Glomerular visceral epithelial cell (primary cell): ENCODE measurements at regions not wholly inside any gene's neighbourhood (a gene's known extent, or its start where the extent isn't known, plus 50 kb on each side); places are given as distances from the start of the nearest gene placed in this dataset.

Experiments used
- DNase-seq: peaks from one replicate; pipeline ENCODE4 v3.0.0-alpha.2; 2016; ENCODE audit errors: extremely low spot score

DNA sequence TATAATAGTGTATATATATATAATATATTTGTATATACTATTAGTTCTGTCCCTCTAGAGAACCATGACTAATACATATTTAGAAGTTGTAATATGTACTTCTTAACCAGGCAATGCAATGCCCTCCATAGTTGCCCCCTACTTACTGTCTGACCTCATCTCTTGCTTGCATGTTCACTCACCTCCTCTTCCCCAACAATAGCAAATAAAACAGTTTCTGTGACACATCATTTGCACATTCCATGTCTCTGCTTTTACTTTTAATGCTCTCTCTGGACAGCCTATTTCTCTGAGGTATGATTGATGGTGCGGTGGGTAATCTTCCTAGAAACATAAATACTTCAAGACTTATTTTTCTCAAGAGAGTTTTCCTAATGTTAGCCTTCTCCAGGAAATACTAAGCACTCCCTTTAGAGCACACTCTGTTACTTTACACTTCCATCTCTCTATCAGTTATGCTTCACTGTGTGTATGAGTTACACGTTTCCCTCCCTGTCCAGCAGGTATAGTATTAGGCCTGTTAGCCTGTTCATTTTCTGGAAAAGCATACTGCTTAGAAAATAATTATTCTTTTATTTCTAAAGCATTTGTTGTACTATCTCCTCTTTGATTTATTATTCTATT is 295.6 kb upstream of the LRATD1 start:
- DNase-seq: no peak

DNA sequence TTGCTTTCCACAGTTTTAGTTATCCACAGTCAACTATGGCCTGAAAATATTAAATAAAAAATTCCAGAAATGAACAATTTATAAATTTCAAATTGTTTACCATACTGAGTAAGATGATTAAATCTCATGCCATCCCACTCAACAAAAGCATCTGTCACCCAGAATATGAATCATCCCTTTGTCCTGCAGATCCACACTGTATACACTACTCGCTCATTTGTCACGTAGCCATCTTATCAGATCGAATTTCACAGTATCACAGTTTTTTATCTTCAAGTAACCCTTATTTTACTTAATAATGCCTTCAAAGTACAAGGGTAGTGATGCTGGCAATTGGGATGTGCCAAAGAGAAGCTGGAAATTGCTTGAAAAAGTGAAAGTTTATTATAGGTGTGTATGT is 291.8 kb upstream of the LRATD1 start:
- no peak for DNase-seq

DNA sequence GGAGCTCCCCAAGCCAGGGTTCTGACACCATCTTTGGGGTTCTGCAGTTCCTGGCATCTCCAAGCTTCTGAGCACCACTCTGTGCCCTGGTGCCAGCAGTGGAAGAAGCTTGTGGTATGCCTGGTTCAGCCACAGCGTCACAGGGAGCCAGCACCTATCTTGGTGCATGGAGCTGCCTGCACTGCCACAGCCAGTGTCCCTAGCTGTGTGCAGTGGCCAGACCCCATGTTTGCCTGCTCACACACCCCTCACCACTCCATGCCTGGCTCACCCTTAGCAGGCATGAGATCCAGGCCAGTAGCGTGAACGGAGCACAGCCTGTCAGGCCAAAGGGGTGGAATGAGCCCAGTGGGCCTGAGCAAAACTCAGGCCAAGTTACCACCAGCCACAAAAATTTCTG is 290.2 kb upstream of the LRATD1 start:
- DNase-seq: no peak

DNA sequence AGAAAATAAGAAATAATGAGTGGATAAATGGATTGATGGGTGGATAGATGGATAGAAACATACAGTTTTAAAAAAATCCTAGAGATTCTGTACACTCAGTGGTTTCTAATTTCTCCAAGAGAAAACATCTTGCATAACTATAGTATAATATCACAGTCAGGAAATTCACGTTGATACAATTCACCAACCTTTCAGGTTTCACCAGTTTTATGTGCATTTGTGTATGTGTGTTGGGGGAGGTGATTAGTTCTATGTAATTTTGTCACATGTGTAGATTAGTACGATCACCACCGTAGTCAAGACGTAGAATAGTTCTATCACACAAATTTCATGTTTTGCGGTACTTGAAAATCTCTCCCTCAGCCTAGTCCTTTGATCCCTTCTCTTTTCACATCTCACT is 288.2 kb upstream of the LRATD1 start:
- no peak for DNase-seq

DNA sequence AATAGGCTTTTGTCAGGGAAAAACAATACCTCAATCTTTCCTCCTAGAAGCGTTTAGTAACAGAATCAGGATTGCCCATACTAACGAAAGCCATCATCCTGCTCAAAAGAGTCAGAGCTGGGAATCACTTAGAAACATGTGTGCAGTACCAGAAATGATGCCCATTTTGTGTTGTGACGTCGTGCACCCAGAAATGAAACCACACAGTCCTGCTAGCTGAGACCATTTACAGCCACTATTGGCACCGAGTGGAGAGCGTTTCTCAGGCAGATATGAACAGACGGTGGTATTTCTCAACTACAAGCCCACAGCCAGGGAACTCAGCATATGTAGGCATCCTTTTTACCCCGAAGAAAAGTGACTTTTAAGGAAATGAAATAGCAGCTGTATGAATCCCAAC is 284.3 kb upstream of the LRATD1 start:
- DNase-seq: no peak

DNA sequence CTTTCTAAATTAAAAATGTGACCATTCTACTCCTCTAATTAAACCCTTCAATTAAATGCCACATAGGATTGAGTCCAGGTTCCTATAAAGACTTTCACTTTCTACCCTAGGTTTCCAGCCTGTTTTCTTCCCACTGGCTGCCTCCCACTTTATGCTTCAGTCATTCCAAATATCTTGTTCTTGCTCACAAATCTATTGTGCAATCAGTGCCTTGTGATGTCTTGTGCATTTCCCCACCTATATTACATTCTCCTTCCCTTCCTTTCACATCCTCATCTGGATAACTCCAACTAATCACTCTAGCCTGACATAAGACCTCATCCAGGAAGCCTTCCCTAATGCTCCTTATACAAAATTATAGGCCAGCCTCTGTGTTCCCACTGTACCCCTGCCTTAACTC is 281.7 kb upstream of the LRATD1 start:
- DNase-seq: no peak

DNA sequence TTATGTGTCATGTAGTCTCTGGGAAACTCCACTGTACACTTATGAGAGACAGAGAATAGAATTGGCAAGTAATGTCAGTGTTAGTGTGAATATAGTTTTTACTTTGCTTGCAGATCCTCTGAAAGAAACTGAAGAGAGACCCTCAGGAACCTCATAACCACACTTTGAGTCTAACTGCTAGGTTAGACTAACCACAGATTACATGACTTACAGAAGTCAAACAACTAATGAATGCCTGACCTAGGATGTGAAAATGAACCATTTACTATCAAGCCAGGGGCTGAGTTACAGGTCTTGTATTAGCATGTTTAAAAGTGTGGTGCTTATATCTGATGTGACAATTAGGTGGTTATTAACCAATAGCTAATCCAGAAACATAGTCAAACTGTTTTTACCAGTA is 280.4 kb upstream of the LRATD1 start:
- DNase-seq: no peak

DNA sequence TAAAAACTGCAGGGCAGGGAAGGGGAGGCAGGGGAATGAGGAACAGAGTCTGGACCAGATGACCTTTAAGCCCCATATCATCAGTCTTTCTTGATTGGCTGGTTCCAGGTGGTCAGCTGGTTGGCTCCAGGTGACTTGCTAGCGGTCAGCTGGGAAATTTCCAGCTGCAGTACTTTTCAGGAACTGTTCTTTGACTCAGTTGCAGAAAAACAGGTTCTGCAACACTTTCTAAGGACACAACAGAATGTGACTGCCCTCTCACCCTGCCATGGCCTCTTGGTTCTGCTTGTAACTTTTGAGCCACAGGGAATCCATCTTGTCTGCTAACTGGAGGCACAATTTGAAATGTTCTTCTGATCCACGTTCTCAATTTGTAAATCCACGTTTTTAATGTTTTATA is 278.3 kb upstream of the LRATD1 start:
- no peak for DNase-seq

DNA sequence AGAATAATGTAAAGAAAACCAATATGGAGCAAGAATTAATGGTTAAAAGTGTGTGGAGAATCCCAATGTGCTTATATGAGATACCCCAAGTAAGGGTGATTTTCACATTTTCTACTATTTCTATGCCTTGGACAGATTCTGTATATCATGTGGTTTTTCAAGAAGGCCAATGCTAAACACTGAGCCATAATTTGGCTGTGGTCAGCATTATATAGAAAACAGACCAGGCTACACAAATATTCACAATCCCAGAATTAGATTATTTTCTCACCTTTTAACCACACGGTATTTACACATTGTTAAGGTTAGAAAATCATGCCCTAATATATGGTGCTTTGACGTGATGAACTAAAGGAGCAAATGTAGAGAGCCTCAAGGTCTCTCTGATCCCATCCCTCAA is 277.4 kb upstream of the LRATD1 start:
- no peak for DNase-seq

DNA sequence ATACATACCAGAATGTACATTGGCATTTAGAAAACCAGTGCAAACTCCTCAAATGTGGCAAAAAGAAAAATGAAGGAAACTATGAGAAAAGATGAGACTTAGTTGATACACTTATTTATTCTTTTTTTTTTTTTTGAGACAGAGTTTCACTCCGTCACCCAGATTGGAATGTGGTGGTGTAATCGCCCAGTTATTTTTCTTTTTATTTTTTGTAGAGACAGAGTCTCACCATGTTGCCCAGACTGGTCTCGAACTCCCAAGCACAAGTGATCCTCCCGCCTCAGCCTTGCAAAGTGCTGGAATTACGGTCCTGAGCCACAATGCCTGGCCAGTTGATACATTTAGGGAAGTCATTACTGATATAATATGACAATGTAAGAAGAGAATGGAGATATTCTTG is 274.2 kb upstream of the LRATD1 start:
- no peak for DNase-seq

DNA sequence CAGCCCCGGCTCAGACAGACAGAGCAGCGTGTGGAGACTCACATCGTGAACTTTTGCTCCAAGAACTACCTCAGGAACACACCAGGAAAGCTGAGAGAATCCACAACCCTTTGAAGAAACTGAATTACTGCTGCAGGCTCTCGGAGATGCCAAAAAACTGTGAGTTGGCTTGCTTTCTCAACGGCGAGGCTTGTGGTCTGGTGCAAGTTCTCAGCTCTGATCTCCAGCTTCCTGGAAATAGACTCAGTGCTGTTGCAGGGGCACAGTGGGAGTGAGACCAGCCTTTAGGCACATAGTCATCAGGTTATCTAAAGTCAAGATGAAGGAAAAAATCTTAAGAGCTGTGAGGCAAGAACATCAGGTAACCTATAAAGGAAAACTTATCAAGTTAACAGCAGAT is 273.7 kb upstream of the LRATD1 start:
- DNase-seq: no peak

DNA sequence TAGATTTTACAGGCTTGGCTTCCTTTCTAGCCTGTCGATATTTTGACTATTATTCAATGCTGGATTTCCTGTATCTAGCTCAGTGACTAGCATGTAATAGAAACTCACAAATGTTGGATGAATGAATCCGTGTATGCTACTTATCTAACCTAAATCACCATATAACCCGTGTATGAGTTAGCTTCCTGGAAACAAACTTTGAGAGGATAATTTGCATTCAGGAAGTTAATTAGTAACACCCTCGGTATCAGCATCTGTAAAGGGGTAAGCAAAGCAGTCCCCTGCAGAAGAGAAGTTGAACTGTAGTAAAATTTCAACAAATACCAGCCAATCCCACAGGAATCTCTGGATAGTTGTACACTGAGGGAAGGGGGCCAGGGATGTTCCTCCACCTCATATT is 269.4 kb upstream of the LRATD1 start:
- DNase-seq: no peak

DNA sequence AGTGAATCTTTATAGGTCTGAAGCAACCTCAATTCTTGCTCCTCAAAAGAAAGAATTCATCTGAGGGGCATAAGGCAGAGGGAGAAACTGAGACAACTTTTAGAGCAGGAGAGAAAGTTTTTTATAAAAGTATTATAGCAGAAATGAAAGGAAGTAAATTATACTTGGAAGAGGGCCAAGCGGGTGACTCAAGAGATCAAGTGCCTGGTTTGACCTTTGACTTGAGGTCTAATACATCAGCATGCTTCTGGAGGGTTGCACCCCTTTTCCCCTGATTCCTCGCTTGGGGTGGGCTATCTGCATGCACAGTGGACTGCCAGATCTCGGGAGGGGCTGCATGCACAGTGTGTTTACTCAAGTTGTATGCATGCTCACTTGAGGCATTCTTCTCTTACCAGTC is 268.5 kb upstream of the LRATD1 start:
- no peak for DNase-seq

DNA sequence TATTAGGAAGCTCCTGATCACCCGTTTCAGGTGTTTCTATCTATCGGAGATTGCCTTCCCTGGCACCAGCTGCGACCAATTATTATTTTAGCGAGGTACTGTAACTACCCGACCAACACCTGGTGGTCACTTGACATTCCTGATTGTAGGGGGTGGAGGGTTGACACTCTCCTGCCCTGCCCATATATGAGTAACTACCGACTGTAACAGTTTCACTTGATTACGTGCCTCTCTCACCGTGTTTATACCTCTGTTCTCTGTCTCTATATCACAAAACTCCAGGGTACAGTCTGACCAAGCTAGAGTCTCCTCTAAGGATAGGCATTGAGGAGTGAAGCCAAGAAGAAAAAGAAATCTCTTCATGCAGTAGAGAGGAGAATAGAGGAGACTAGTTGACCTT is 268.0 kb upstream of the LRATD1 start:
- no peak for DNase-seq

DNA sequence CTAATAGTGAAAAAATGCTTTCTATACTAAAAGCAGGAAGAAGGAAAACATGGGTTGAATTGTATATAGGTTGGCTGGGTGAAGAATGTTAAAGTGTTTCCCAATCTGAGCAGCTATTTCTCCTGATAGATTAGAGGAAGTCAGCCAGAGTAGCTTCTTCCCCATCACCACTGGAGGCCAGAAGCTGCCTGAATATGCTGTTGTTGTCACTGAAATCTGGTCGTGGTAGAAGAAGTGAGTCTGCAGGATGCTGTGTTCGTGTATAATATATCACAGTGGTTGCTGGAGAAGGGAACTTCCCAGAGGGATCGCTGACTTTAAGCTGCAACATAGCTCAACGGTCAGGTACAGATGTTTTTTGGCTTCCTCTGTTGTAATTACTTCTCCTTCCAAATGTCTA is 247.5 kb upstream of the LRATD1 start:
- DNase-seq: no peak

DNA sequence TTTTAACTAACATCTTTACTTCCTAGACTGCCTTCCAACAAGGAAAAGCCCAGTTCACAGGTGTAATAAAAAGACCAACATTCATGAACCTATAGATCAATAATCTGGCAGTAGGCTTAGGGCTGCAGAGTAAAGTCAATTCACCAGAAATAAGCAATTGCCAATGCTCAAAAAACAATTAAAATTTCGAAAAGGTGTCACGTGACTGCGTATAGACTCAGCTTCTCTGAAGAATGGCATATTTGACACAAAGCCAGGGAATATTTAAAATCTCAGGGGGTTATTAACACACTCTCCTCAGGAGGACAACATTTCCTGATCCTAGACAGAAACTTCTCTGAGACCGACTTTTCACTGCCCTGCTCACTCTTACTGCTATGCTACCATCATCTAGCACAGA is 245.2 kb upstream of the LRATD1 start:
- DNase-seq: no peak

DNA sequence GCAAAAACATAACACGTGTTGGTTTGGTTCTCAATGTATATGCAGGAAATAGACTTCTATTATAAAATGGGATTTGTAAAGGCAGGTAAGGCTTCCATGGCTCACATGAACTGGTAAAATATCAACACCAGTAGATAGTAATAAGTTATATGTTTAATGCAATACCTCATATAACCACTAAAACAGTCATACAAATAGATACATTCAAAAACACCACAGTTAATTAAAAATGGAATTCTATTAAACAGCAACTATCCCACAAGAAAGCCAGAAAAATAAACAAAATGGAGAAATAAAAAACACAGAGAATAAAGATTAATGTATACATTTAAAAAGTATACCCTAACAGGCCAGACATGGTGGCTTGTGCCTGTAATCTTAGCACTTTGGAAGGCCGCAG is 243.8 kb upstream of the LRATD1 start:
- DNase-seq: no peak

DNA sequence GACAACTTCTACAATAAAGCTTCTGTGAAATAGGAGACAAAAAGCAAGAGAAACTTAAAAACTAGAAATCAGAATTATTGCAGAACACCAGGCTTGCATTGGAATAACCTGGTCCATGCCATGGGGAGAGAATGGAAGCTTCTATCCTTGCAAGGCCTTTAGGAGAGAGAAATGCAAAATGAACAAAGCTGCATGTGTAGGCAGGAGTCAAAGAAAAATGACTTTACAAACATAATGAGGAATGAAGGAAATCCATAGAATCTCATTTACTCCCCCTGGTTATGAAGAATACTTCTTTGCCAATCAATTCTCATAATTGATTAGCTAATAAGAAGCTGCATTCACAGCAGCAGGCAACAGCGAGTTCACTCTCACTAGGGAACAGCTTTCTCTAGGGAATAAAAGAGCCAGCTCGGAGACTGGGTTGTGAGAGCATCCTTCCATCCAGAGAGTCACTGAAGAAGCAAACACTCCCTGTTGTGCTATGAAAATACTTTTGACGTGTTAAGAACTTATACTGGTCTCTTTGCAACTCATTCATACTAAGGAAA is 235.9 kb upstream of the LRATD1 start:
- no peak for DNase-seq

DNA sequence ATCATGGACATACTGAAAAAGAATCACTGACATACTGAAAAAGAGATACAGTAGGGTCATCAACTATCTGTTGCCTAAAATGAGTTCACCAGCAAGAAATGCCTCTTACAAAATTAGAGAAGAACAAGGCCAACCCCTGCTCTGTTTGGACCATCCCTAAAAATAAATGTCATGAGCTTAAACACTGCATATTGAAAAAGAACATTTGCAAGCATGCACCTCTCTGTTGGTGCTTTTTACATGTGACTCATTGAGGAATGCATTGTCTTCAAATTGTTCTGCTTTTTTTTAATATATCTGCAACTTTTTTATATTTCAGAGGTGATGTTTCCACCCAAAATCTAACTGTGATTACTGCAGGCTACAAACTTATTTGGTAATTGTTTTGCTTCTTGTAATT is 233.9 kb upstream of the LRATD1 start:
- DNase-seq: no peak

DNA sequence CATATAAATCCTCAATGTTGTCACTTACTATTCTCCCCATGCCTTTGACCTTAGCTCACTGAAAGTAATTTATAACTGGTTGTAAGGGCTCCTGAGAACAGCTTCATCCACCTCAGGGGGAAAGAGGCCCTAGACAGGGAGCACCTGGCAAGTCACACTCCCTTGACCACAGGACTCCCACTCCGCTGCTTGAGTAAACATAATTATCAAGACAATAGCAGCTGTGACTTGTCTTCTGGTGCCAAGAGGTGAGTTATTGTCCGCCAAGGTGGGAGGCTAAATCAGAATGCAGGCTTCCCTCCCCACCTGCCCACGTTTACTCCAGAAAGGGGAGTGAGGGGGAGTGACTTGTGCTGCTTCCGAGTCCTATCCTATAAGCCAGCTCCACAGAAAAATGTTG is 230.6 kb upstream of the LRATD1 start:
- no peak for DNase-seq

DNA sequence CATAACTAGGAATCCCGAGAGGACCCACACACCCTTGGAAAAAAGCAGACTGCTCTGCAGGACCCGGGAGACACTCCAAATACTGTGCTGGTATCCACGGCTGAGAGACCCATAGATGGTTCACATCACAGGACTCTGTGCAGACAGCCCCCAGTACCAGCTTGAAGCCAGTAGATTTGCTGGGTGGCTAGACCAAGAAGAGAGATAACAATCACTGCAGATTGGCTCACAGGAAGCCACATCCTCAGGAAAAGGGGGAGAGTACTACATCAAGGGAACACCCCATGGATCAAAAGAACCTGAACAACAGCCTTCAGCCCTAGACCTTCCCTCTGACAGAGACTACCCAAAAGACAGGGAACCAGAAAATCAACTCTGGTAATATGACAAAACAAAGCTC is 223.8 kb upstream of the LRATD1 start:
- no peak for DNase-seq

DNA sequence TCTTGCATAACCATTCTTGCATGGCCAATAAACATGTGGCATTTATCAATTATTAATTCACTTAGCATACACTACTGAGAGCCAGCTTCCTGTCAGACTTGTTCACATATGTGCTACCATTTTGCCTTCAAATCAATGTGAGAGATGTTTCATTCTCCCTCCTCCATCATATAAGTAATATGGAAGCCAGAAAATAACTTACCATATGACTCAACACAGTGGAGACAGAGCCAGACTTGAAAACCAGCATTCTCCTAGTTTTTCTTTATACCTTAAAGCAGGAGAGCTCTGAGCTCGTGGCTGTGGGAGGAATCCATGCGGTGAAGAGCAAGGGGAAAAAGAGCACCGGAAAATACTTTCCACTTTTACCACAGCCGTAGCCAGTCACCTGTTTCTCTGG is 215.0 kb upstream of the LRATD1 start:
- DNase-seq: no peak

DNA sequence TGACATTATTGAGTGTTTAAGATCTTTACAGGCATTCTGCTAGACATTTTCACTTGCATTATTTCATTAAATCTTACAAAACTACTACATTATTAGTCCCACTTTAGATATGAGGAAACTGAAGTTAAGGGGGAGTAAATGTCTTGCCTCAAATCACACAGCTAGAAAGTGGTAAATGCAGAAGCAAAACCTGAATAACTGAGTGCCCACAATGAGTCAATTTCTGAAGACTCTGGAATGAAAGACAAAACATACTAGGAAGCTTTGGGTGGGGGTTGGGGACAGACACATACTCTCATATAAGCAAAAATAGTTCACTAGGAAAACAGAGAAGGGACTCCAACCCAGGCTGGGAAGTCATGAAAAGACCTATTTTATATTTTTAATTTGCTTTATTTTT is 214.4 kb upstream of the LRATD1 start:
- DNase-seq: no peak

DNA sequence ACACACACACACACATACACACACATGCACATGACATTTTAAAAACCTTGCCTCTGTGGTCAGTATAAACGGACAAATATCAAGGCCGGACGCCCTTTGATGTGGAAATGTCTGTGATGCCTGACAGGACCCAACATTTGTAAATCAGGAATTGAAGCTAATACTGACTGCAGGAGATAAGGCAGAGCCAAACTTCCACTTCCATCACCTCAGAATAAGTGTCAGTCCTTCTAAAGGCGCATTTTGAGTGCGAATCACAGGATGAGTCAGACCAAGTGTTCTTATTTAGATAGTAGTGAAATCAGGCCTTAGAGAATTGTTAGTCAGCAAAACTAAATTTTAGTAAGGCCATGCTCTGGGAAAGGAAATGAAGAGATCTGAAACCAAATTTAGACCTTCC is 211.7 kb upstream of the LRATD1 start:
- DNase-seq: no peak

DNA sequence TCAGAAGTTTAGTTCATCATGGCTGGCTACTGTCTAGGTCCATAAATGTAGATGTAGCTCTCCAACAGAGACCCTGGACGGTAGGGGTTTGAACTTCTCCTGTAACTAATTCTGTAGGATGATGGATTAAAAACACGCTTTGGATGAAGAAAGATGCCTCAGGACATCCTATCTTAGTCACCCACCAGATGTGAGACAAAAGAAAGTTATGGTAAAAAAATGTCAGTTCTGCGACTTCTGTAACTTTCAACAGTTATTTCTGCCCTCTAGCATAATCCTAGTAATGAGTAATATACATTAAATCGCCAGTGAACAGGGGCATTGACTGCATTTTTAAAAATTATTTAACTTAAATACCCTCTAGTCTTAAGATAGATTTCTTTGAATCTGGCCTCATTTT is 210.1 kb upstream of the LRATD1 start:
- no peak for DNase-seq
